NCI-H2196 treated with DMSO at 0.1 percent for 48 hours (cell line): ENCODE measurements at regions not wholly inside any gene's neighbourhood (a gene's known extent, or its start where the extent isn't known, plus 50 kb on each side); places are given as distances from the start of the nearest gene placed in this dataset.

Source experiments
- DNase-seq: peaks from one replicate; lab custom pipeline; 2025; ENCODE audit not compliant: unreplicated experiment; lab: John Stamatoyannopoulos, UW

GRCh38 chr15:46386356-46386755 is 751.5 kb downstream of the SQOR start:
- DNase-seq, result no peak

- no peak for DNase-seq
Measured at GRCh38 chr15:46389739-46390138, 754.9 kb downstream of the SQOR start.

- no peak for DNase-seq
Measured at GRCh38 chr15:46394463-46394862, 759.6 kb downstream of the SQOR start.

- no peak for DNase-seq
Measured at GRCh38 chr15:46408312-46408711, 773.5 kb downstream of the SQOR start.

- no peak for DNase-seq
Measured at GRCh38 chr15:46409841-46410301, 775.0 kb downstream of the SQOR start.

GRCh38 chr15:46410705-46411104 is 775.9 kb downstream of the SQOR start:
- no peak for DNase-seq

GRCh38 chr15:46411900-46412299 is 777.1 kb downstream of the SQOR start:
- no peak for DNase-seq

- DNase-seq, result no peak
Measured at GRCh38 chr15:46413799-46414198, 779.0 kb downstream of the SQOR start.

GRCh38 chr15:46416544-46416943 is 781.7 kb downstream of the SQOR start:
- DNase-seq, result no peak

GRCh38 chr15:46420990-46421389 is 786.2 kb downstream of the SQOR start:
- no peak for DNase-seq

GRCh38 chr15:46441294-46442062 is 806.6 kb downstream of the SQOR start:
- no peak for DNase-seq

GRCh38 chr15:46442184-46442583 is 807.4 kb downstream of the SQOR start:
- DNase-seq, result no peak

GRCh38 chr15:46442901-46443590 is 808.2 kb downstream of the SQOR start:
- no peak for DNase-seq

- DNase-seq, result no peak
Measured at GRCh38 chr15:46450112-46450809, 815.4 kb downstream of the SQOR start.

- DNase-seq, result no peak
Measured at GRCh38 chr15:46450810-46451182, 816.0 kb downstream of the SQOR start.

- no peak for DNase-seq
Measured at GRCh38 chr15:46452297-46452820, 817.5 kb downstream of the SQOR start.

GRCh38 chr15:46456456-46456855 is 821.6 kb downstream of the SQOR start:
- no peak for DNase-seq

- DNase-seq, result no peak
Measured at GRCh38 chr15:46460431-46461094, 825.7 kb downstream of the SQOR start.

GRCh38 chr15:46461416-46461815 is 826.6 kb downstream of the SQOR start:
- DNase-seq, result no peak

GRCh38 chr15:46467041-46467440 is 832.2 kb downstream of the SQOR start:
- no peak for DNase-seq

GRCh38 chr15:46471096-46471495 is 836.3 kb downstream of the SQOR start:
- no peak for DNase-seq
